H7 (cell line): ENCODE measurements at regions not wholly inside any gene's neighbourhood (a gene's known extent, or its start where the extent isn't known, plus 50 kb on each side); places are given as distances from the start of the nearest gene placed in this dataset.

Experiments used
- DNase-seq: peaks from one replicate; pipeline ENCODE4 v3.0.0; 2012
- H3K27me3 ChIP-seq: 2 replicates; pipeline ENCODE4 v1.6.0; 2011; ENCODE audit warnings: mild to moderate bottlenecking, low read length; ENCODE audit not compliant: control insufficient read depth, insufficient read depth
- H3K36me3 ChIP-seq: replicated peaks from 2 replicates; pipeline ENCODE4 v1.5.1; 2011; ENCODE audit warnings: low read length; ENCODE audit not compliant: control insufficient read depth, insufficient read depth
- H3K4me3 ChIP-seq: 2 replicates; pipeline ENCODE4 v1.5.1; 2011; ENCODE audit warnings: low read depth, mild to moderate bottlenecking, control low read depth, low read length, moderate library complexity; ENCODE audit not compliant: insufficient read depth

DNA sequence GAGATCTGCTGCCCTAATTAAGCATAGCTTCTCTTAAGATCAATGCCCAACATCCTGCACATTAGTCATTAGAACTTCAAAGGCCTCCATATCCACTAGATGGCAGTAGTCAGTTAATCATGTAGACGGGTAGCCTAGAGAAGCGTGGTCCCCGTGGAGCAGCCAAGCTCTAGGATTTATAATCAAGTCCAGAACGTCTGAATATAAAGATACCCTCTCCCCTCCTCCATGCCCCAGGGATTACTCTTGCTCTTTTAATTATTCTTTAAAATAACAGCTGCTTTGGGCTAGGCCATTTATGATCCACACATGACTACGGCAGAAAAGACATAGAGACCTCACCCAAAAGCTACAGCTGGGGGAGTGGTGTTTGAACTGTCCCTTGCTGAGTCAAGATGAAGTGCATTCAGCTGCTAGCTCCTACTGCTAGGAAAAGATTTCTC is 327.6 kb upstream of the PLET1 start:
- H3K27me3 ChIP-seq: no peaks in the 10 kb centered on the region
- H3K4me3 ChIP-seq: no peak overlapping the region
- peak; percentile 59 for DNase-seq
- no peaks in the 10 kb centered on the region for H3K36me3 ChIP-seq

DNA sequence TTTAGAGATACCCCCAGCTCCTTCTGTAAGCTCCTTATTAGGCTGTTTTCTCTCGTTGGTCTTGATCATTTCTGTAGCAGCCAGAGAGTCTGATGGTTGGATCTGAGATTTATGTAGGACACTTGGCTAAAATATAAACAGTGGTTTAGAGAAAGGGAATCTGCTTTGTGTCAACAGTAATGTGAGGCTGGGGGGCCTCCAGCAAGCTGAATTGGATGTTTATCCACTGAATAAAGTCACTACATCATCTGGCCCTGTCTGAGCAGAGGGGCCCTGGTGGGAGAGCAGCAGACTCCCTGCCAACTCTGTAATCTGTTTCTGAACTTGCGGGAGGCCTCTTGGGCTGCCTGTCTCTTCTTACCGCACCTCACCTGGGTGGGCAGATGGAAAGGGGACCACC is 328.5 kb upstream of the PLET1 start:
- no peak overlapping the region for H3K4me3 ChIP-seq
- no peak for DNase-seq
- no peaks in the 10 kb centered on the region for H3K36me3 ChIP-seq
- no peaks in the 10 kb centered on the region for H3K27me3 ChIP-seq

DNA sequence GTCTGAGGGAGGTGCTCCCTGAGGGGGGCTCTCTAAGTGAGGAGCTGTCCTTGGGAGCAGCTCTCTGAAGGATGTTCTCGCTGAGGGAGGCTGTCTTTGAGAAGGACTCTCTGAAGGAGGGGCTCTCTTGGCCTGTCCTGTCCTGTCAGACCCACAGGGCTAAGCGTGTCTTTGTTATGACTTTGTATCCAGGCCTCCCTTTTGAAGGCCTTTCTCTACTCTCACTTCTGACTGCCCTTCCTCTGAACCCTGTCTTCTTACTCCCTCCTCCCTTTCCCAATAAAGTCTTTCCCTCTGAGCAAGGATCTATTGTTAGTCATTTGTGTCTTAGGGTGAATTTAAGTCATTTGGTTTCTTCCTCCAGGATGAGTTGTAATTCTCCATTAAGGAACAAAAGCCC is 330.1 kb upstream of the PLET1 start:
- Histone ChIP-seq H3K36me3 (no peaks in the 10 kb centered on the region; the same call in 1 of the 2 replicates), H3K27me3 (no peaks in the 10 kb centered on the region)
- no peak for DNase-seq

DNA sequence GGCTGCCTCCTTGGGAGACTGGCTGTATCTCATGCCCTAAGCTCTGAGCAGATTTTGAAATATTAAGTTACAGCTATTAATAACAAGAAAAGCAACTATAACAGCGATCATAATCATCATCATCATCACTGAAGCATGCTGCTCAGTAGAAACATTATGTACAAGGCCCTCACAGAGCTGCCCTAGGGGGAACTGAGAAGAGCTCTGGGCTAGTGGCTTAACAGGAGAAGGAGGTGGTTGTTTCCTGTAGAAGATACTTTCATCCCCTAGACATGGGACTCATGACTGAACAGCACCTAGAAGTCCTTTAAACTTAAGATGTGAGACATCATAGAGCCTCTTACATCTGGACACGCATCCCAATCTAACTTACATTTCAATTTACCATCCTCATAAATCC is 332.8 kb upstream of the PLET1 start:
- no peak for DNase-seq
- H3K27me3 ChIP-seq: no peaks in the 10 kb centered on the region
- no peak overlapping the region for H3K4me3 ChIP-seq
- no peaks in the 10 kb centered on the region; the same call in 1 of the 2 replicates for H3K36me3 ChIP-seq

More for the DNA sequence above, 330.1 kb upstream of the PLET1 start:
- no peak overlapping the region for H3K4me3 ChIP-seq

DNA sequence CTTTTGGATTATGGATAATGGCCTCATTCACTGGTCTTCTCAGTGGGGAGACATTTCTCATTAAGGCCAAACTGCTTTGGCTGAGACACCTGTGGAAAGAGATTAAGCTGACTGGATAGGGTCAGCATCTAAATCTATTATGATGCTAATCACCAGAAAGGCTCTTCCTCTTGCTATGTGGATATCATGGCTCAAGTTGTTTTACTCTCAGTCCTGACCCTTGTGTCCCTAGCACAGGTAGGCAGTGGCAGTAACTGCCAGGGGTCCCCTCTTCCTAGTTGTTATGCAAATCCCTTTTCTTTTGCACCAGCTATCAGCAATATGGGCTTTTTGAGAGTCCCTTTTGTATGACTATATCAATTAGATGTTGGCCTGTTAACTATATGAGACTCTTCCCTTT is 335.7 kb upstream of the PLET1 start:
- Histone ChIP-seq H3K36me3 (no peaks in the 10 kb centered on the region; the same call in 1 of the 2 replicates), H3K27me3 (no peaks in the 10 kb centered on the region), H3K4me3 (no peak overlapping the region)
- no peak for DNase-seq

DNA sequence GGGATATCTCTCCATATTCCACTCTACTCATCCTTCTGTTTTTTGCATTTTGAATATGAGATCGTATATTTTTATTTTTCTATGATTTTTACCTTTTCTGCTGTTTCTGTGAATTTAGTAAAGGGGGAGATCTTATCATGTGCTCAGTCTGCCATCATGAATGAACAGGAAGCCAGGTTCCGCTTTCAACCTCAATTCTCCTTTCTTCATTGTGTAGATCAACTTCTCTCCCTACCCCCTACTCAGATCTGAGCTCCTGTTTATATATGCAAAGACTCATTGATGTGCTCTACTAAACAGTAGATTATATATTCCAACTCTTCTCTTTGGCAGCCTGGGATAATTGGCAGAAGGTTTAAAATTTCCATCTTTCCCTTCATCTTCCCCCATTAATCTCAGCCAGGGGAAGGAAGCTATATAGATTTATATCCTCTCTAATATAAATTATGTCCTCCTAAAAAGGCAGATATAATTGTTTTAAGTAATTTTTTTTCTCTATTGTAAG is 336.7 kb upstream of the PLET1 start:
- no peaks in the 10 kb centered on the region for H3K27me3 ChIP-seq
- no peak for DNase-seq
- H3K36me3 ChIP-seq: no peaks in the 10 kb centered on the region; the same call in 1 of the 2 replicates
- H3K4me3 ChIP-seq: no peak overlapping the region

DNA sequence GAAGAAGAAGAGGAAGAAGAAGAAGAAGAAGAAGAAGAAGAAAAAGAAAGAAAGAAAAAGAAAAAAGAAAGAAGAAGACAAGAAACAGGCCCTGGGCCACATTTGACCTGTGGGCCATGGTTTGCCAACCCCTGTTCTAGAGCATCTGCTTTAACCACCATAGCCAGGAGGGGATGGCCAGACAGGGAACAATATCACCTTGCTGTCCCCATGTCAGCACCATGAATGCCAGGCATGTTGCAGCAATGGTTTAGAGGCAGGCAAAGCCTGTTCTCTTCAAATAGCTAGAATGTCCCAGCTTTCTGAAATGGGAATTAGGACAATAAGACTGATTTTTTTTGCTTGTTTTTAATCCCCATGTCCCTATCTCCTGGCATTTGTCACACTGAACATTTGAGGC is 338.6 kb upstream of the PLET1 start:
- no peaks in the 10 kb centered on the region for H3K27me3 ChIP-seq
- H3K4me3 ChIP-seq: no peak overlapping the region
- H3K36me3 ChIP-seq: no peaks in the 10 kb centered on the region; the same call in 1 of the 2 replicates
- no peak for DNase-seq

DNA sequence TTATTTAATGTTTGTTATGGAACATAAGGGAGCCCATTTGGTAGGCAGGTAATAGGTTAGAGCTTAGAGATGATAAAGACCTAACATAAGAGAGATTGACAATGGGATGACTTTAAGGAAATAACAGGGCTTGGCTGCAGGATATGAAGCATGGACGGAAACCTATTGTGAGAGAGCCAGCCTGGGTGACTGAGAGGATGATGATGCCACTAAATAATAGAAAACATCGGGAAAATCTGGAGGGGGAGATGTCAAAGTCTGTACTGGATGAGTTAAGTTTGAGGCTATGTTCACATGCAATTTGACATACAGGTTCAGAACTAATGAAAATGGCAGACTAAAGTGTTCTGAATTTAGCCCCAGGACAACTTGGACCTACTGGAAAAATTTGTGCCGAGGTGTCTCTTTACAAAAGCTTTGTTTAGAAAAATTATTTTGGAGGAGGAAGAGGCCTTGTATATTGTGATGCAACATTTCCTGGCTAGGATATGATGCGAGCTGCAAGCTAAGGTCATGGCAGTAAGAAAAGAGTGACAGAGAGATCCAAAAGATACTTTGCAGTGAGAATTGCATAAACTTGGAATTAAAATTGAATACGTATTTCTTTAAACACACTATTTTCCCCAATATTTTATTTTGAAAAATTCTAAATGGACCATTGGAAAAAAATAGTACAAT is 339.3 kb upstream of the PLET1 start:
- H3K4me3 ChIP-seq: no peak overlapping the region
- DNase-seq: no peak
- H3K27me3 ChIP-seq: no peaks in the 10 kb centered on the region
- H3K36me3 ChIP-seq: no peaks in the 10 kb centered on the region

DNA sequence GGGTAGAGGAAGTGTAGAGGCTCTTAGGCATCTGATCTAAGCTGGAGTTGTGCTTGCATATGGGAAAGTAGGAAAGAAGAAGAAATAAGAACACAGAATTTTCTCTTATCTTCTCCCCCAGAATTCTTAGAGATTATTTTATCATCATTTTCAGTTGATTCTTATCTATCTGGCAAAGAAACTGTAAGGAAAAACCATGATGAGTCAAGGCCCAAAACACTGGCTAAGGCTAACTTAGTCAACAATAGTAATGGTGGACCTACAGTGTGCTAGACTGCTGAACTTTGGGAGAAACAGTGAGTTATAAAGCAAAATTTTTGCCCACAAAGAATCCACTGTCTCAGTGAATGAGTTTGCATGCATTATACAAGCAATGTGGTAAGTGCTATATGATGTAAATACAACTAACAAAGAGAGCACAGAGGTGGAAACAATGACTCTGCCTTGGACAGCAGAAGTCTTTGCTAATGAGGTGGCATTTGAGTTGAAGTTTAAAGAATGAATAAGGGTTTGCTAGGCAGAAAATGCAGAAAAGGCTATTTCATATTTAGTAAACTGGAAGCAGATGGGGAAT is 344.5 kb upstream of the PLET1 start:
- H3K4me3 ChIP-seq: no peak overlapping the region
- DNase-seq: no peak
- H3K36me3 ChIP-seq: no peaks in the 10 kb centered on the region
- no peaks in the 10 kb centered on the region for H3K27me3 ChIP-seq

DNA sequence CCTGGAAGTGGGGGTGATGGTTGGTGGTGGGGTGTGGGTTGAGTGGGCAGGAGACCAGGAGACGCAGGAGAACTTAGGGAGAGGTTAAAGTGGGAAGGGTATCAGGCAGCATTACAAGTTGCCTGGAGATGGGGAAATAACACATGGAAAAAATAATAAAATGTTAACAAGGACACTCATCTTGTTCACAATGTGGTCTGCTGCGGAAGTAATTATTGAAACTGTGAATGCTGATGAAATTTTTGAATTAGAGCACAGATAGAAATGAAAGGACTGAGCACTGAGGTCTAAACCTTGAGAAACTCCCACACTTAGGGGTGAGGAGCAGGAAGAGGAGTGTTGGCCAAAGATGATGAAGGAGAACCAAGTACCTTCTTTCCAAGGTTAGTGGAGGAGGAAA is 346.0 kb upstream of the PLET1 start:
- Histone ChIP-seq H3K27me3 (no peaks in the 10 kb centered on the region), H3K36me3 (no peaks in the 10 kb centered on the region), H3K4me3 (no peak overlapping the region)
- no peak for DNase-seq

DNA sequence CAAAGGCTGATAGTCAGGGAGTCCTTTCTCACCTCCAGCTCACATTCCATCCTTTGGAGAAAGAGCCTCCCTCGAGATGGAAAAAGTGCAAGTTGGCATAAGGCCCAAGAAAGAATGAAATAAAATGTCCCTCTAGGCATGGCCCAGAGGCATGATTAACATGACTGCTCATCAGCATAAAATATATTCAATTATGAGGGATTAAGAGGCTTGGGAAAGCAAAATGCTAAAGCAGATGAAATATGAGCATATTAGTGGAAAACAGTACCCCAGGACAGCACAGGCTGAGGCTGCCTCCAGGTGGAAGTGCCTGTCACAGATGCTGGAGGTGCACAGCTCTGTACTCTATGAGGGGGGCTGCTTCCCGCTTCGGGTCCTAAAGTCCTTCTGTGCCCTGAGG is 347.8 kb upstream of the PLET1 start:
- H3K4me3 ChIP-seq: no peak overlapping the region
- no peaks in the 10 kb centered on the region for H3K36me3 ChIP-seq
- no peaks in the 10 kb centered on the region for H3K27me3 ChIP-seq
- DNase-seq: no peak

DNA sequence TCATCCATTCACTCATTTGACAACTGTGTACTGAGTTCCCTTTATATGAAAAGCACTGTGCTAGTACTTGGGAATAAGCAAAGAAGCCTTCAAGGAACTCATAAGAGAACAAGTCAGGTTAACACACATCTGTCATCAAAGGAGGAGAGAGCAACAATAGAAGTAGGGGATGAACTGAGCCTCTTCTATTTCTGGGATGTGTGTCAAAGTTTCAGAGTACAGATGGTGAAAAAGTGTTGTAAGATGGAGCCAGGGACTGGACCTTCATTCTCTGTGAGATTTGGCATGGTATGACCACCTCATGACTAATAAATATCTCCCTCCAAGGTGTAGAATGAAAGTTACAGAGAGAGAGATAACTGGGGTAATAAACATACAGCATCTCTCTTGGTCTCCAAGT is 349.8 kb upstream of the PLET1 start:
- H3K4me3 ChIP-seq: no peak overlapping the region
- H3K27me3 ChIP-seq: no peaks in the 10 kb centered on the region
- H3K36me3 ChIP-seq: no peaks in the 10 kb centered on the region
- no peak for DNase-seq

DNA sequence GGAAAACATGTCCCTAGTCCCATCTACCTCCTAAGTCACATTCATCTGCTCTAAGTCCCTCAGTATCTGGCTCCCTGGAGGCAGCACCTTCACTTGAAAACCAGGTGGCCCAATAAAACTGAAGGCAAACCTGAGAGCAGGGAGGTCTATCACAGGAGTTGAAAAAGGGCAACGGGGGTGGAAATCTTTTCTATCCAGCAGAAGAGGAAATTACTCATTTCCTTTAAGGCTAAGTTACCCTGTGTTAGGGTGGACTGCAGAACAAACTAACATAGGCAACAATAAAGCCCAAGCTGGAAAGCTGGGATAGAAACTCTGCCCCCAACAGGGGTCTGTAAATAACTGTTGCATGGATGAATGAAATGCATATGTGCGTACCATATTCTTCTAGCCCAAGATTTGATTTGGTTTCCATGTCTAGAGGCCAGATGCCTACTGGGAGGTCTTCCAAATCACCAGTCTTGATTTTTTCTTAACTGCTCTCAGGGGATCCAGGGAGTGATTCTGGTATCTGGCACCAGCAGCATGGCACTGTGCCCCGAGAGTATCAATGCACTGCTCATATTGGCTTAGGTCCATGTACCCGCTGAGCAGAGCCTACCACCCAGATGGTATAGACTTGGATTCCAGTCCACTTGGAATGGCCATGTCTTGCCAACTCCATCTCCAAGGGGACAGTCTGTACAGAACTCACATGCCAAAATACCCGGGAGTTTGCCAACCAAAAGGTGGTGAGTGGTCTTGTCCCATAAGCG is 350.0 kb upstream of the NCAM1 start:
- no peak for DNase-seq
- no peaks in the 10 kb centered on the region for H3K36me3 ChIP-seq
- no peaks in the 10 kb centered on the region for H3K27me3 ChIP-seq
- H3K4me3 ChIP-seq: no peak overlapping the region

DNA sequence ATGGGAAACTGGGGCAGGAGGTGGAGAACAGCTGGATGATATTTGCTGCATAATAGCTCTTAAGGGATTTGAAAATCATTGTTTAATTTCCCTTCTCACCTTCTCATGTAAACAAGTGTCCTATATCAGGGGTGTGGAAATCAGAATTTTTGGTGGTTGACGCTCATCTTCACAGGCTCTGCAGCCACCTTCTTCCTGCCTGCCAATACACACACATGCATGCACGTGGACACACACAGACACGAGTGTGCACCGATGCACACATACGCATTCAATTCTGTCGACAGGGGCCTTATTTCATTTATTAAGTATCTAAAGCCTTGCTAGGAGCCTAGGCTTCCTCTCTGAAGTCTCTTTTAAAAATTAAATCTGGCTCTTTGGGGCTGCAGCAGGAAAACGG is 349.4 kb upstream of the NCAM1 start:
- Histone ChIP-seq H3K36me3 (no peaks in the 10 kb centered on the region), H3K4me3 (no peak overlapping the region), H3K27me3 (no peaks in the 10 kb centered on the region)
- DNase-seq: no peak
